Activated CD8-positive, alpha-beta T cell treated with anti-CD3 and anti-CD28 coated beads for 36 hours (primary cell): ENCODE measurements at regions not wholly inside any gene's neighbourhood (a gene's known extent, or its start where the extent isn't known, plus 50 kb on each side); places are given as distances from the start of the nearest gene placed in this dataset.
A peak's percentile ranks its signal among the peaks of the same experiment; 100 is the strongest.

Experiments
- ATAC-seq: fragments of 200-7000 bp; cut with Tn5 transposase; one replicate; pipeline ENCODE4 v1.10.0; 2021; ENCODE audit warnings: mild to moderate bottlenecking, moderate library complexity
- CTCF ChIA-PET: fragments of 350-600 bp; sonication (Branson Sonifier 250); formaldehyde crosslinking; loops from one replicate; lab custom pipeline; 2021; ENCODE audit warnings: antibody characterized with exemption; lab: Charles Lee
- POLR2A ChIA-PET: fragments of 350-600 bp; sonication (Branson Sonifier 250); formaldehyde crosslinking; loops from one replicate; lab custom pipeline; 2021; ENCODE audit warnings: antibody characterized with exemption; lab: Charles Lee
- DNase-seq: peaks from one replicate; pipeline ENCODE4 v3.0.0-alpha.2; 2020
- H3K27ac Mint-ChIP-seq: one replicate; pipeline ENCODE4 v1.8.0; 2021; ENCODE audit warnings: mild to moderate bottlenecking, mixed read lengths
- H3K27me3 Mint-ChIP-seq: one replicate; pipeline ENCODE4 v1.8.0; 2021; ENCODE audit warnings: mixed read lengths
- H3K36me3 Mint-ChIP-seq: one replicate; pipeline ENCODE4 v1.8.0; 2021; ENCODE audit warnings: low read depth, mixed read lengths
- H3K4me1 Mint-ChIP-seq: one replicate; pipeline ENCODE4 v1.8.0; 2021; ENCODE audit warnings: low read depth, mixed read lengths
- H3K4me3 Mint-ChIP-seq: one replicate; pipeline ENCODE4 v1.8.0; 2021; ENCODE audit warnings: mild to moderate bottlenecking, moderate library complexity, mixed read lengths
- H3K9me3 Mint-ChIP-seq: one replicate; pipeline ENCODE4 v1.8.0; 2021; ENCODE audit warnings: mixed read lengths
- intact Hi-C: fragments of 100-400 bp; cut with micrococcal nuclease; formaldehyde crosslinking; loops from one replicate; pipeline ENCODE4 v1.10.0; 2022
- TF ChIP-seq, protein P1 (sequence below): fragments of 200-600 bp; IDR thresholded peaks from one replicate; pipeline ENCODE4 v1.8.0; 2022; ENCODE audit warnings: antibody characterized with exemption, mild to moderate bottlenecking

DNA sequence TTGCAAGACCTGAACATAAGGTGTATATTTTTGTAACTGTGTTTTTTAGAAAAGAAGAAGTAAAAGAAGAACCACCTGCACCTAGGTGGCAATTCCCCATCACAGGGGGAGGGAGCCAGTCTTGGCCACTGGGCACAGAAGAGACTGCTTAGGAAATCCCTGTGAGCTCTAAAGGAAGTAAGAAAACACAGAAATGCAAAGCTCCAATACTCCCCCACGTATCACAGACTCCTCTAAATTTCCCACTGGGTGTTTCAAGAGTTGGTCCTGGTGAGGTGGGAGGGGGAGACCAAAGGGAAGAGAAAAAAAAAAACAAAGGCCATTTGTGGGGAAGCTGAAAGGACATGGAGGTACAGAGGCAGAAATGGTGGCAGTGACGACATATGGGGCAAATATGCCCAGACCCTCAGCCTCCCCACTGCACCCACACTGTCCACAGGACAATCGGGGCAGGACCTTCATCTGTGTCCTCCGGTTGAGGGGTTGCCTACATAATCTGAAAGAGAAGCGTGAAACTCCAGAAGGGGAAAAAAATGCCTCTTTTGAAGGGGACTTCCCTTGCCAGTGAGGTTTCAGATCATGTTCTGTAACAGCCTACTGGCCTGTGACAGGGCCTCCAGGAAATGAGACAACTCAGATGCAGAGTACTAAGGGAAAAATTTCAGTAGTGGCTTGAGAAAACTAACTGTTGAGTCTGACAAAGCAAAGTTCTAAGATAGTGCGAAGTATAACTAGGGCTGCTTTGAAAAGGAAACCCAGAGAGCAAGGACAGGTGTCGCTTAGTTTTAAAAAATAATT lies 226.2 kb upstream of the MARCKS start:
- peak overlapping the region; percentile 40 for H3K4me3 Mint-ChIP-seq
- intact Hi-C loops = loop anchor here (5.0 kb wide), 1 partner anchor 226 kb away; the partner anchor contains the start of gene MARCKS

DNA sequence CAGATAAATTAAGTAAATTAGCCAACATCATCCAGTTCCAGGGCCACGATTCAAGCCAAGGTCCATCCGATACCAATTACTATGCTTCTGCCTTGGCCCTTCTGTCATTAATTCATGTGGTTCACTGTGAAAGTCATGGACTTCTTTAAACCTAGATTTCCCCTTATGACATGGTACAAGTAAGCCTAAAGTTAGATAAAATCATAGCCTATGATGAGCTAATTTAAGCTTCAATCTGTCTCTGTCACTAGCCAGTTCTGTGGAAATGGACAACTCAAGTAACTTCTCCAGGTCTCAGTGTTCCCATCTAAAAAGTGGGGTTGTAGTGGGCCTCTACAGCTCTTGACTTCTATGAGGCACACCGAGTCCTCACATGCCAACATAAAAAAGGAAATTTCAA lies 225.5 kb upstream of the MARCKS start:
- Mint-ChIP-seq H3K4me1 (peaks cover 31% of the 10 kb centered on the region), H3K9me3 (peaks cover 1% of the 10 kb centered on the region), H3K27ac (peak overlapping the region; percentile 77), H3K4me3 (no peak overlapping the region), H3K27me3 (peaks cover 14% of the 10 kb centered on the region), H3K36me3 (no peaks in the 10 kb centered on the region)
- ATAC-seq = no peak
- CTCF ChIA-PET = interaction anchor here (1.6 kb wide), 1 partner anchor 227 kb away, joined by 7 read pairs; no protein-coding TSS in a partner anchor
- POLR2A ChIA-PET = no interaction called here
- no peak for DNase-seq
- TF ChIP-seq, protein P1, sequence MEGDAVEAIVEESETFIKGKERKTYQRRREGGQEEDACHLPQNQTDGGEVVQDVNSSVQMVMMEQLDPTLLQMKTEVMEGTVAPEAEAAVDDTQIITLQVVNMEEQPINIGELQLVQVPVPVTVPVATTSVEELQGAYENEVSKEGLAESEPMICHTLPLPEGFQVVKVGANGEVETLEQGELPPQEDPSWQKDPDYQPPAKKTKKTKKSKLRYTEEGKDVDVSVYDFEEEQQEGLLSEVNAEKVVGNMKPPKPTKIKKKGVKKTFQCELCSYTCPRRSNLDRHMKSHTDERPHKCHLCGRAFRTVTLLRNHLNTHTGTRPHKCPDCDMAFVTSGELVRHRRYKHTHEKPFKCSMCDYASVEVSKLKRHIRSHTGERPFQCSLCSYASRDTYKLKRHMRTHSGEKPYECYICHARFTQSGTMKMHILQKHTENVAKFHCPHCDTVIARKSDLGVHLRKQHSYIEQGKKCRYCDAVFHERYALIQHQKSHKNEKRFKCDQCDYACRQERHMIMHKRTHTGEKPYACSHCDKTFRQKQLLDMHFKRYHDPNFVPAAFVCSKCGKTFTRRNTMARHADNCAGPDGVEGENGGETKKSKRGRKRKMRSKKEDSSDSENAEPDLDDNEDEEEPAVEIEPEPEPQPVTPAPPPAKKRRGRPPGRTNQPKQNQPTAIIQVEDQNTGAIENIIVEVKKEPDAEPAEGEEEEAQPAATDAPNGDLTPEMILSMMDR = no peak
- intact Hi-C loops = loop anchor here (5.0 kb wide), 1 partner anchor 226 kb away; the partner anchor contains the start of gene MARCKS

More for the DNA sequence above, 226.2 kb upstream of the MARCKS start:
- CTCF ChIA-PET = interaction anchor here (1.6 kb wide), 1 partner anchor 227 kb away, joined by 7 read pairs; no protein-coding TSS in a partner anchor
- POLR2A ChIA-PET = no interaction called here
- H3K9me3 Mint-ChIP-seq = peaks cover 1% of the 10 kb centered on the region
- ATAC-seq = peak; percentile 84
- TF ChIP-seq, protein P1 = no peak
- peaks cover 14% of the 10 kb centered on the region for H3K27me3 Mint-ChIP-seq
- H3K27ac Mint-ChIP-seq = peak overlapping the region; percentile 77
- no peaks in the 10 kb centered on the region for H3K36me3 Mint-ChIP-seq
- peak; percentile 57 for DNase-seq
- H3K4me1 Mint-ChIP-seq = peaks cover 31% of the 10 kb centered on the region

DNA sequence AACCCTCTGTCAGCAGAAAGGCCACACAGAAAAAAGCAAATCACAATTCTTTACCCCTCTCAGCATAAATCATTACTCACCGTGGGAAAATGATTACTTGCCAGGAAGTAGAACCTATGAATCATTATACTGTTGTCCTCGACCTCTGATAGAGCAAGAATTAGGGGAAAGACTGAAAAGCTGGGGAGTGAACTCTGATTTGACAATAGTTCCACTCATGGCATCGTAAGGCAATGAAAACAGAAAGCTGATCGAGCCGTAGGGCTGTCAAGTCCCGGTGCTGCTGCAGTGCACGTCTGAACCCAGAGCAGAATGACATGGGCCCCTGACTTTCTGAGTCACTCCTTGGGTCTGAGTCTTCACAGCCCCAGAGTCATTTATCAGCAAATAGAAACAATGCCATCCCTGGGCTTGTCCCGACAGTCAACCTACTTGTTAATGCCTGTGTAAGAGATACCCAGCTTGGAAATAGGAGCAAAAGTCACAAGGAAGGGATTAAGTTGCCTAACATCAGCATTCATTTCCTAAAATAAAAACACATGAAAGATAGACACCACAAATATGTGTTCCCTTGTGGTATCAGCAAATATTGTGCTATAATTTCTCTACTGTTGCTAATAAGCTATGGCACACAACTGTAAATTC lies 224.8 kb upstream of the MARCKS start:
- Mint-ChIP-seq H3K9me3 (peaks cover 1% of the 10 kb centered on the region), H3K36me3 (no peaks in the 10 kb centered on the region), H3K4me1 (peaks cover 31% of the 10 kb centered on the region), H3K4me3 (peak overlapping the region; percentile 29), H3K27ac (peak overlapping the region; percentile 74), H3K27me3 (peaks cover 10% of the 10 kb centered on the region)
- ChIA-PET CTCF (interaction anchor here (1.6 kb wide), 1 partner anchor 226 kb away, joined by 7 read pairs; no protein-coding TSS in a partner anchor), POLR2A (no interaction called here)
- ATAC-seq = peak; percentile 71
- TF ChIP-seq, protein P1 = no peak
- DNase-seq = peak; percentile 66
- intact Hi-C loops = loop anchor here (5.0 kb wide), 1 partner anchor 225 kb away; the partner anchor contains the start of gene MARCKS

DNA sequence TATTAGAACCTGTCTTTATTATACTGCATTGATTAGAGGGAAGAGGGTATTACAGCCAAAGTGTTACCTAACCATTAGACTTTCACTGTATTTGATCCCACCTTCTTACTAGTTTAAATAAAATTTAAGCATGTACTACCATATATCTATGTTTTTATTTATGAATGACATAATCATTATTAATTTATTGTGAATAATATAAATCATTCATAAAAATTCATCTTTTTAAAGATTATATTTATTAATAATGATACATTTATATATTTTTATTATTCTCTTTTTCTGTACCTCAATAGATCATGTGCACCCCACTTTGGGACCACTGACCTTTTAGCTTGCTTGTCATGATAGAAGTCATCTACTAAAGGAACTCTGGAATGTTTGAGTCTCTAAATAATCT lies 223.5 kb upstream of the MARCKS start:
- peaks cover 10% of the 10 kb centered on the region for H3K27me3 Mint-ChIP-seq
- intact Hi-C loops = loop anchor here (5.0 kb wide), 1 partner anchor 224 kb away; the partner anchor contains the start of gene MARCKS
- peaks cover 31% of the 10 kb centered on the region for H3K4me1 Mint-ChIP-seq
- no peak for DNase-seq
- H3K9me3 Mint-ChIP-seq = peaks cover 1% of the 10 kb centered on the region
- H3K4me3 Mint-ChIP-seq = no peak overlapping the region
- ChIA-PET POLR2A (no interaction called here), CTCF (no interaction called here)
- no peak overlapping the region for H3K27ac Mint-ChIP-seq
- TF ChIP-seq, protein P1 = no peak
- no peak for ATAC-seq
- H3K36me3 Mint-ChIP-seq = no peaks in the 10 kb centered on the region
